ENCODE measurements at regions not wholly inside any gene's neighbourhood (a gene's known extent, or its start where the extent isn't known, plus 50 kb on each side); places are given as distances from the start of the nearest gene placed in this dataset.

- CTCF ChIA-PET: no interaction called here
- 74% methylated on average over 2 of the region's 2 CpGs for WGBS (ENCODE audit: low lambda C conversion rate)
These were observed 278.4 kb upstream of the ZPLD1 start for GRCh38 chr3:102156426-102156825.

More at GRCh38 chr3:102156426-102156825, 278.4 kb upstream of the ZPLD1 start:
- Histone ChIP-seq H2AFZ (ENCODE audit: low read depth) (no peak overlapping the region), H3K9ac (peak overlapping the region; percentile 44), H3K4me3 (ENCODE audit: low read depth in 2 of 2, low read length in 1 of 2) (no peak overlapping the region), H4K20me1 (ENCODE audit: insufficient read depth) (no peaks in the 10 kb centered on the region), H3K27me3 (ENCODE audit: insufficient read depth) (no peaks in the 10 kb centered on the region), H3K4me2 (0 out of 2 replicates have a peak overlapping the region, but pooled peaks have one; percentile 9), H3K36me3 (replicated peaks in 1 of 2; ENCODE audit: control insufficient read depth in 1 of 2, insufficient read depth in 2 of 2, low read length in 1 of 2) (no peaks in the 10 kb centered on the region), H3F3A (replicated peaks; ENCODE audit: insufficient read depth) (peaks cover 3% of the 10 kb centered on the region), H3K79me2 (ENCODE audit: insufficient read depth) (no peaks in the 10 kb centered on the region), H3K4me1 (ENCODE audit: control insufficient read depth in 1 of 2, insufficient read depth in 2 of 2, low read depth in 1 of 2, low read length in 1 of 2) (peaks cover 0 to 7% of the 10 kb centered on the region in 2 experiments; a peak in 2 of 4 replicates), H3K27ac (ENCODE audit: low read depth in 2 of 2, low read length in 1 of 2) (peak overlapping the region in 1 of 2 experiments; percentile 78; a peak in 2 of 4 replicates), H3K9me3 (no peaks in the 10 kb centered on the region), H3K9me2 (no peaks in the 10 kb centered on the region)
- no peak for DNase-seq
- POLR2A ChIA-PET: no interaction called here
- TF ChIP-seq GATA2 (CRISPR knock-in tag; IDR thresholded peaks at IDR 0.05): no peak
- TF ChIP-seq FOSL2 (IDR thresholded peaks at IDR 0.05; ENCODE audit: borderline replicate concordance, low read depth): peak; percentile 65
- TF ChIP-seq CHD2 (IDR thresholded peaks at IDR 0.05; ENCODE audit: low read length, partially characterized antibody): no peak
- no peak for TF ChIP-seq NRF1 (IDR thresholded peaks at IDR 0.05; ENCODE audit: low read depth, low read length)
- TF ChIP-seq NFIC (IDR thresholded peaks at IDR 0.05; ENCODE audit: borderline replicate concordance): no peak; the same call in 1 of the 2 replicates
- TF ChIP-seq TCF12 (IDR thresholded peaks at IDR 0.05): peak; percentile 29; the same call in 1 of the 2 replicates
- TF ChIP-seq, protein P1, sequence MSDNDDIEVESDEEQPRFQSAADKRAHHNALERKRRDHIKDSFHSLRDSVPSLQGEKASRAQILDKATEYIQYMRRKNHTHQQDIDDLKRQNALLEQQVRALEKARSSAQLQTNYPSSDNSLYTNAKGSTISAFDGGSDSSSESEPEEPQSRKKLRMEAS (IDR thresholded peaks at IDR 0.05; ENCODE audit: low read depth): peak; percentile 47; the same call in 1 of the 2 replicates
- no peak for TF ChIP-seq YY1 (IDR thresholded peaks at IDR 0.05; ENCODE audit: low read depth)
- no peak for TF ChIP-seq PBX3 (IDR thresholded peaks at IDR 0.05)
- TF ChIP-seq RFX5 (IDR thresholded peaks at IDR 0.05; ENCODE audit: low read length): no peak
- no peak for TF ChIP-seq RCOR1 (IDR thresholded peaks at IDR 0.05; ENCODE audit: low read length)
- TF ChIP-seq EP300 (IDR thresholded peaks at IDR 0.05; ENCODE audit: borderline replicate concordance in 1 of 2, low read depth in 1 of 2, low read length in 1 of 2): no peak
- TF ChIP-seq, protein P2, sequence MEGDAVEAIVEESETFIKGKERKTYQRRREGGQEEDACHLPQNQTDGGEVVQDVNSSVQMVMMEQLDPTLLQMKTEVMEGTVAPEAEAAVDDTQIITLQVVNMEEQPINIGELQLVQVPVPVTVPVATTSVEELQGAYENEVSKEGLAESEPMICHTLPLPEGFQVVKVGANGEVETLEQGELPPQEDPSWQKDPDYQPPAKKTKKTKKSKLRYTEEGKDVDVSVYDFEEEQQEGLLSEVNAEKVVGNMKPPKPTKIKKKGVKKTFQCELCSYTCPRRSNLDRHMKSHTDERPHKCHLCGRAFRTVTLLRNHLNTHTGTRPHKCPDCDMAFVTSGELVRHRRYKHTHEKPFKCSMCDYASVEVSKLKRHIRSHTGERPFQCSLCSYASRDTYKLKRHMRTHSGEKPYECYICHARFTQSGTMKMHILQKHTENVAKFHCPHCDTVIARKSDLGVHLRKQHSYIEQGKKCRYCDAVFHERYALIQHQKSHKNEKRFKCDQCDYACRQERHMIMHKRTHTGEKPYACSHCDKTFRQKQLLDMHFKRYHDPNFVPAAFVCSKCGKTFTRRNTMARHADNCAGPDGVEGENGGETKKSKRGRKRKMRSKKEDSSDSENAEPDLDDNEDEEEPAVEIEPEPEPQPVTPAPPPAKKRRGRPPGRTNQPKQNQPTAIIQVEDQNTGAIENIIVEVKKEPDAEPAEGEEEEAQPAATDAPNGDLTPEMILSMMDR (IDR thresholded peaks at IDR 0.05): no peak
- no peak for TF ChIP-seq REST (IDR thresholded peaks at IDR 0.05; ENCODE audit: low read depth, low read length)
- peak; percentile 38 for TF ChIP-seq JUND (IDR thresholded peaks at IDR 0.05)
- TF ChIP-seq SIN3A (IDR thresholded peaks at IDR 0.05; ENCODE audit: borderline replicate concordance, low read depth, low read length): no peak
- TF ChIP-seq EZH2phosphoT487 (IDR thresholded peaks at IDR 0.05; ENCODE audit: borderline replicate concordance, low read depth): no peak
- TF ChIP-seq USF2 (IDR thresholded peaks at IDR 0.05; ENCODE audit: borderline replicate concordance, low read depth, low read length): no peak
